ENCODE measurements at regions not wholly inside any gene's neighbourhood (a gene's known extent, or its start where the extent isn't known, plus 50 kb on each side); places are given as distances from the start of the nearest gene placed in this dataset.

DNA sequence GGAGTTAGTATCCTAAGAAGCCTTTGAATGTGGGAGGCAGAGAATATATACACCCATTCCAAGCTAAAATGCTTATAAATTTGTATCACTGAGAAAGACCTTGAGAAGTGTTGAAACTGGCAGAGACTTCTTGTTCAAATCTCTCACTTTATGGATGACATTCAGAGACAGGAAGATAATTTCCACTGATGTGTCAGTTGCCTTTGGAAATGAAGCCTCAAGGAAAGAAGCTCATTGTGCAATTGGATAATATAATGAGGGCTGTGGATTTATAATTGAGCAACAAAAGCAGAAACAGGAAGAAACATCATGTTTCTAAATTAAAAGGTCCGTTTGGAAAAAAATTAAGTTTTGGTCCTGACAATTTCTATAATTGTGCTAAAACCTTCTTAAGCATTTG, 789.9 kb upstream of the IGFBP3 start (continued):
- TF ChIP-seq, protein P1, sequence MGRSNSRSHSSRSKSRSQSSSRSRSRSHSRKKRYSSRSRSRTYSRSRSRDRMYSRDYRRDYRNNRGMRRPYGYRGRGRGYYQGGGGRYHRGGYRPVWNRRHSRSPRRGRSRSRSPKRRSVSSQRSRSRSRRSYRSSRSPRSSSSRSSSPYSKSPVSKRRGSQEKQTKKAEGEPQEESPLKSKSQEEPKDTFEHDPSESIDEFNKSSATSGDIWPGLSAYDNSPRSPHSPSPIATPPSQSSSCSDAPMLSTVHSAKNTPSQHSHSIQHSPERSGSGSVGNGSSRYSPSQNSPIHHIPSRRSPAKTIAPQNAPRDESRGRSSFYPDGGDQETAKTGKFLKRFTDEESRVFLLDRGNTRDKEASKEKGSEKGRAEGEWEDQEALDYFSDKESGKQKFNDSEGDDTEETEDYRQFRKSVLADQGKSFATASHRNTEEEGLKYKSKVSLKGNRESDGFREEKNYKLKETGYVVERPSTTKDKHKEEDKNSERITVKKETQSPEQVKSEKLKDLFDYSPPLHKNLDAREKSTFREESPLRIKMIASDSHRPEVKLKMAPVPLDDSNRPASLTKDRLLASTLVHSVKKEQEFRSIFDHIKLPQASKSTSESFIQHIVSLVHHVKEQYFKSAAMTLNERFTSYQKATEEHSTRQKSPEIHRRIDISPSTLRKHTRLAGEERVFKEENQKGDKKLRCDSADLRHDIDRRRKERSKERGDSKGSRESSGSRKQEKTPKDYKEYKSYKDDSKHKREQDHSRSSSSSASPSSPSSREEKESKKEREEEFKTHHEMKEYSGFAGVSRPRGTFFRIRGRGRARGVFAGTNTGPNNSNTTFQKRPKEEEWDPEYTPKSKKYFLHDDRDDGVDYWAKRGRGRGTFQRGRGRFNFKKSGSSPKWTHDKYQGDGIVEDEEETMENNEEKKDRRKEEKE (IDR thresholded peaks at IDR 0.05), result no peak

DNA sequence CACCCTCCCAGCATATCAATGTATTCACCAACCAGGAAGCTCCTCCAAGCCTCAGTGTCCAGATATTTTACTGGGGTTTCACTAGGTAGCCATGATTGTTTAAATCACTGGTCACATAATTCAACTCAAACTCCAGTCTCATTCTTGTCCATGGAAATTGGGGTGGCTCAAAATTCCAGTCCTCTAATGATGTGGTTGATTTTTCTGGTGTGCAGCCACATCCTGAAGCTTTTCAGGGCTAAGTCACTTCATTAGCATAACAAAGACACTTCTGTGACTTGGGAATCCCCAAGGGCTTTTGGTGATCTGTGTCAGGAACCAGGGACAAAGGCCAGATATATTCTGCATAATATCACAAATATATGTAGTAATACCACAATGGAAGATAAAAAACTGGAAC, 786.9 kb upstream of the IGFBP3 start:
- no peak overlapping the region for H3K4me3 ChIP-seq
- SMC1A ChIA-PET (ENCODE audit: uncharacterized antibody, unreplicated experiment), result no interaction called here
- no peaks in the 10 kb centered on the region for H3K79me2 ChIP-seq (ENCODE audit: control insufficient read depth, insufficient read depth, low read length)
- no peaks in the 10 kb centered on the region for H3K27me3 ChIP-seq (replicated peaks in 1 of 2; ENCODE audit: control insufficient read depth in 2 of 2, insufficient read depth in 2 of 2, low read length in 1 of 2)
- TF ChIP-seq IKZF2 (IDR thresholded peaks at IDR 0.05) (peak; percentile 18 to 24; a peak in 1 of 4 replicates), MTA2 (IDR thresholded peaks at IDR 0.05; ENCODE audit: low read depth) (peak; percentile 35; the same call in 1 of the 2 replicates), JUND (IDR thresholded peaks at IDR 0.05; ENCODE audit: low read depth, low read length) (no peak), NFXL1 (IDR thresholded peaks at IDR 0.05; ENCODE audit: borderline replicate concordance) (no peak), IKZF1 (conservative IDR thresholded peaks at IDR 0.05) (peak; percentile 23; the same call in 1 of the 2 replicates)
- TF ChIP-seq, protein P2, sequence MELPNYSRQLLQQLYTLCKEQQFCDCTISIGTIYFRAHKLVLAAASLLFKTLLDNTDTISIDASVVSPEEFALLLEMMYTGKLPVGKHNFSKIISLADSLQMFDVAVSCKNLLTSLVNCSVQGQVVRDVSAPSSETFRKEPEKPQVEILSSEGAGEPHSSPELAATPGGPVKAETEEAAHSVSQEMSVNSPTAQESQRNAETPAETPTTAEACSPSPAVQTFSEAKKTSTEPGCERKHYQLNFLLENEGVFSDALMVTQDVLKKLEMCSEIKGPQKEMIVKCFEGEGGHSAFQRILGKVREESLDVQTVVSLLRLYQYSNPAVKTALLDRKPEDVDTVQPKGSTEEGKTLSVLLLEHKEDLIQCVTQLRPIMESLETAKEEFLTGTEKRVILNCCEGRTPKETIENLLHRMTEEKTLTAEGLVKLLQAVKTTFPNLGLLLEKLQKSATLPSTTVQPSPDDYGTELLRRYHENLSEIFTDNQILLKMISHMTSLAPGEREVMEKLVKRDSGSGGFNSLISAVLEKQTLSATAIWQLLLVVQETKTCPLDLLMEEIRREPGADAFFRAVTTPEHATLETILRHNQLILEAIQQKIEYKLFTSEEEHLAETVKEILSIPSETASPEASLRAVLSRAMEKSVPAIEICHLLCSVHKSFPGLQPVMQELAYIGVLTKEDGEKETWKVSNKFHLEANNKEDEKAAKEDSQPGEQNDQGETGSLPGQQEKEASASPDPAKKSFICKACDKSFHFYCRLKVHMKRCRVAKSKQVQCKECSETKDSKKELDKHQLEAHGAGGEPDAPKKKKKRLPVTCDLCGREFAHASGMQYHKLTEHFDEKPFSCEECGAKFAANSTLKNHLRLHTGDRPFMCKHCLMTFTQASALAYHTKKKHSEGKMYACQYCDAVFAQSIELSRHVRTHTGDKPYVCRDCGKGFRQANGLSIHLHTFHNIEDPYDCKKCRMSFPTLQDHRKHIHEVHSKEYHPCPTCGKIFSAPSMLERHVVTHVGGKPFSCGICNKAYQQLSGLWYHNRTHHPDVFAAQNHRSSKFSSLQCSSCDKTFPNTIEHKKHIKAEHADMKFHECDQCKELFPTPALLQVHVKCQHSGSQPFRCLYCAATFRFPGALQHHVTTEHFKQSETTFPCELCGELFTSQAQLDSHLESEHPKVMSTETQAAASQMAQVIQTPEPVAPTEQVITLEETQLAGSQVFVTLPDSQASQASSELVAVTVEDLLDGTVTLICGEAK (IDR thresholded peaks at IDR 0.05; ENCODE audit: borderline replicate concordance), result no peak
- H3K9me3 ChIP-seq (replicated peaks; ENCODE audit: control insufficient read depth, insufficient read depth, low read length), result no peaks in the 10 kb centered on the region
- RAD21 ChIA-PET (ENCODE audit: unreplicated experiment), result interaction anchor here (1.2 kb wide), 1 partner anchor 14 kb away, joined by 3 read pairs; no protein-coding TSS in a partner anchor
- H3K4me1 ChIP-seq (ENCODE audit: control insufficient read depth, insufficient read depth, low read length), result no peaks in the 10 kb centered on the region
- no peak overlapping the region for H3K4me2 ChIP-seq (ENCODE audit: control insufficient read depth, insufficient read depth)
- POLR2A ChIA-PET, result no interaction called here
- in situ Hi-C loops (cut with MboI) (no loop called here), intact Hi-C loops (cut with micrococcal nuclease; ENCODE audit: unreplicated experiment) (no loop called here)
- H3K9ac ChIP-seq (ENCODE audit: control insufficient read depth, insufficient read depth, low read length), result no peak overlapping the region
- no peak for DNase-seq (ENCODE audit: low read depth, low spot score)
- CTCF ChIA-PET, result no interaction called here
- H2AFZ ChIP-seq (ENCODE audit: control insufficient read depth, low read depth, low read length), result no peak overlapping the region
- ATAC-seq, result no peak
- BruUV-seq (replicated peaks), result no TSS peak
- FAIRE-seq, result no peak
- no peak overlapping the region for H3K27ac ChIP-seq (ENCODE audit: control insufficient read depth, insufficient read depth)
- H3K36me3 ChIP-seq (ENCODE audit: control insufficient read depth in 2 of 2, insufficient read depth in 2 of 2, low read length in 1 of 2), result no peaks in the 10 kb centered on the region
- H4K20me1 ChIP-seq (ENCODE audit: control insufficient read depth, insufficient read depth), result no peaks in the 10 kb centered on the region
